Vagina (tissue), 2 donors: ENCODE measurements at regions not wholly inside any gene's neighbourhood (a gene's known extent, or its start where the extent isn't known, plus 50 kb on each side); places are given as distances from the start of the nearest gene placed in this dataset.

ENCODE experiments used
- CTCF ChIP-seq, 3 experiments: fragments of 450-650 bp in 2 of 3; fragments of 200-600 bp in 1 of 3; sonication (generic) in 1 of 3; IDR thresholded peaks; one replicate each; pipeline ENCODE4 v1.5.1; 2017 to 2019; ENCODE audit warnings: antibody characterized with exemption in 3 of 3, mild to moderate bottlenecking in 2 of 3, moderate library complexity in 2 of 3
- POLR2A ChIP-seq, 2 donors: fragments of 450-650 bp; IDR thresholded peaks; one replicate each; pipeline ENCODE4 v1.6.1; 2017; ENCODE audit warnings: antibody characterized with exemption in 2 of 2, mild to moderate bottlenecking in 2 of 2, moderate library complexity in 2 of 2

- TF ChIP-seq CTCF (IDR thresholded peaks at IDR 0.05) (no peak), POLR2A (IDR thresholded peaks at IDR 0.05) (no peak)
Measured at GRCh38 chr1:83497563-83497962, 501.4 kb downstream of the TTLL7 start.
